ENCODE measurements at regions not wholly inside any gene's neighbourhood (a gene's known extent, or its start where the extent isn't known, plus 50 kb on each side); places are given as distances from the start of the nearest gene placed in this dataset.
A peak's percentile ranks its signal among the peaks of the same experiment; 100 is the strongest.

DNA sequence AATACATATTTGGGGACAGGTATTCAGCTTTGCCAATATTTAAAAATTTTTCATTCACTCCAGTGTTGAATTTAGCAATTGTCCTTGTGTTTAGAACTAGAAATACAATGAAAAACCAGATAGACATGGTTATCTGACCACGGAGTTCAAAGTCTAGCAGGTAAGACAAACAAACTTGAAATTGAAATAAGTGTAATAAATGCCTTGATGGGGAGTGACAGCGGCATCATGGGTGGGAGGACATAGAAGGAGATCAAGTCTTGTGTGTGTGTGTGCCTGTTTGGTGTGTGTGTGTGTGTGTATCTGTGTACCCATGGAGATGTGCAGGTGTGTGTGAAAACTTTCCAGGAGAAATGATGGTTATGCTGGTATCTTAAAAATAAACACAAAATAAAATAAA is 750.0 kb upstream of the CITED2 start:
- Mint-ChIP-seq H3K27me3 (ENCODE audit: low read depth) (no peaks in the 10 kb centered on the region), H3K4me1 (no peaks in the 10 kb centered on the region), H3K9me3 (peaks cover 23% of the 10 kb centered on the region), H3K36me3 (ENCODE audit: low read depth) (peaks cover 16% of the 10 kb centered on the region), H3K27ac (no peak overlapping the region), H3K4me3 (no peak overlapping the region)
- TF ChIP-seq, protein P1, sequence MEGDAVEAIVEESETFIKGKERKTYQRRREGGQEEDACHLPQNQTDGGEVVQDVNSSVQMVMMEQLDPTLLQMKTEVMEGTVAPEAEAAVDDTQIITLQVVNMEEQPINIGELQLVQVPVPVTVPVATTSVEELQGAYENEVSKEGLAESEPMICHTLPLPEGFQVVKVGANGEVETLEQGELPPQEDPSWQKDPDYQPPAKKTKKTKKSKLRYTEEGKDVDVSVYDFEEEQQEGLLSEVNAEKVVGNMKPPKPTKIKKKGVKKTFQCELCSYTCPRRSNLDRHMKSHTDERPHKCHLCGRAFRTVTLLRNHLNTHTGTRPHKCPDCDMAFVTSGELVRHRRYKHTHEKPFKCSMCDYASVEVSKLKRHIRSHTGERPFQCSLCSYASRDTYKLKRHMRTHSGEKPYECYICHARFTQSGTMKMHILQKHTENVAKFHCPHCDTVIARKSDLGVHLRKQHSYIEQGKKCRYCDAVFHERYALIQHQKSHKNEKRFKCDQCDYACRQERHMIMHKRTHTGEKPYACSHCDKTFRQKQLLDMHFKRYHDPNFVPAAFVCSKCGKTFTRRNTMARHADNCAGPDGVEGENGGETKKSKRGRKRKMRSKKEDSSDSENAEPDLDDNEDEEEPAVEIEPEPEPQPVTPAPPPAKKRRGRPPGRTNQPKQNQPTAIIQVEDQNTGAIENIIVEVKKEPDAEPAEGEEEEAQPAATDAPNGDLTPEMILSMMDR (IDR thresholded peaks at IDR 0.05; ENCODE audit: unreplicated experiment in 3 of 3): no peak

GRCh38 chr6:140108167-140108566 is 733.7 kb upstream of the CITED2 start:
- Mint-ChIP-seq H3K9me3 (peaks cover 4% of the 10 kb centered on the region), H3K27me3 (ENCODE audit: low read depth) (no peaks in the 10 kb centered on the region), H3K4me1 (no peaks in the 10 kb centered on the region), H3K36me3 (ENCODE audit: low read depth) (no peaks in the 10 kb centered on the region), H3K27ac (no peak overlapping the region), H3K4me3 (no peak overlapping the region)
- TF ChIP-seq, protein P1 (IDR thresholded peaks at IDR 0.05; ENCODE audit: unreplicated experiment in 3 of 3): no peak

DNA sequence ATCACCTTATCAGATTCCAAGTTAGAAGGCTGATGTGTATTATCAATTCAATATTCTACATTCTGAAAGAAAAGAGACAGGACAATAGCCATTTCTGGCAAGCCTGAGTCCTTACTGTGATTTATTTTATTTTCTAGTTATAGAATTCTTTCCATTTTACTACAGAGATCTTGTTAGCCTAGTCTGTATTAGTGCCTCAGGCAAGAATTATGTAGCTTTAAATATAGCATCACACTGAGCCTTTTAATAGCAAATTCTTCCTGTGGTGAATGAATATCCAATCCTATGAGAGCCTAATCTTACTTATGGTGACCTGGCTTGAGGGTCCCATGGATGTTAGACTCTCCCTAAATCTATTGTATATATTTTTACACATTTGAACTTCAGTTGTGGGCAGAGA is 732.8 kb upstream of the CITED2 start:
- no peaks in the 10 kb centered on the region for H3K9me3 Mint-ChIP-seq
- H3K27ac Mint-ChIP-seq: peak overlapping the region in 1 of 3 experiments; percentile 9
- H3K27me3 Mint-ChIP-seq (ENCODE audit: low read depth): no peaks in the 10 kb centered on the region
- H3K36me3 Mint-ChIP-seq (ENCODE audit: low read depth): no peaks in the 10 kb centered on the region
- TF ChIP-seq, protein P1 (IDR thresholded peaks at IDR 0.05; ENCODE audit: unreplicated experiment in 3 of 3): no peak
- H3K4me3 Mint-ChIP-seq: no peak overlapping the region
- H3K4me1 Mint-ChIP-seq: no peaks in the 10 kb centered on the region

DNA sequence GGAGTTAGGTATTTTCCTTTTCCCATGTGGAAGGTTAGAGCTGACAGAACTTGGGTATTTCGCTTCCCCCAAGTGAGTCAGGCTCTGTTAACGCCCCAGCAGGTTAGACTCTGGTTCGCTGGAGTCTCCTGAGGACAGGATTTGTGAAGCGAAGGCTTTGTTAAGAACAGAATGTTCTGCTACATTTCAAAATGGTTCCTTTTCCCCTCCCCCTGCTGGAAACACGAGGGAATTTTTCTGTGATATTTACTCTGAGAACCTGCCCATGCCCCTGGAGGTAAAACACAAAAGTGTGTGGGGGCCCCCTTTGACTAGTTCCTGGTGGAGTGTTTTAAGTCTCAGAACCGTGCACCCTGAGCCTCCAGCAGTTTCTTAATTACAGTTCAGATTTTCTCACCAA is 731.4 kb upstream of the CITED2 start:
- peak overlapping the region in 2 of 3 experiments; percentile 4 to 57 for H3K27ac Mint-ChIP-seq
- TF ChIP-seq, protein P1 (IDR thresholded peaks at IDR 0.05; ENCODE audit: unreplicated experiment in 3 of 3): peak in 2 of 3 experiments; percentile 29 to 44
- no peaks in the 10 kb centered on the region for H3K27me3 Mint-ChIP-seq (ENCODE audit: low read depth)
- no peaks in the 10 kb centered on the region for H3K36me3 Mint-ChIP-seq (ENCODE audit: low read depth)
- H3K4me3 Mint-ChIP-seq: no peak overlapping the region
- no peaks in the 10 kb centered on the region for H3K4me1 Mint-ChIP-seq
- H3K9me3 Mint-ChIP-seq: no peaks in the 10 kb centered on the region

- Mint-ChIP-seq H3K4me3 (no peak overlapping the region), H3K9me3 (no peaks in the 10 kb centered on the region), H3K27ac (peak overlapping the region in 1 of 3 experiments; percentile 4), H3K4me1 (no peaks in the 10 kb centered on the region), H3K36me3 (ENCODE audit: low read depth) (no peaks in the 10 kb centered on the region), H3K27me3 (ENCODE audit: low read depth) (no peaks in the 10 kb centered on the region)
- TF ChIP-seq, protein P1 (IDR thresholded peaks at IDR 0.05; ENCODE audit: unreplicated experiment in 3 of 3): no peak
These were observed 730.8 kb upstream of the CITED2 start for GRCh38 chr6:140105241-140105640.

DNA sequence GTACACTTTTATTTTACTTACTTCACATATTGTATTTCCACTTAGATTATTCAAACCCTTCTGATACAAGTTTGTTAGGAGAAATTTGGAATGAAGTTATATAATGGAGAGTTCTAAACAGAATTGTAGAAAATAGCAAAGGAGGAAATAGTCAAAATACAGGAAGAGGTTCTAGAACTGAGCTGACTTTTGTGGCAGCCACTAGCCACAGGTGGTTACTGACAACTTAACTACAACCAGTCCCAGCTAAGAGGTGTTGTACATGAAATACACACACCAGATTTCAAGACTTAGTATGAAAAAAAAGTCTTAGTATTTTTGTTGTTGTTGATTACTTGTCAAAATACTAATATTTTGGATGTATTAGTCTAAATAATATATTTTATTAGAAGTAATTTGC is 727.4 kb upstream of the CITED2 start:
- Mint-ChIP-seq H3K9me3 (no peaks in the 10 kb centered on the region), H3K27me3 (ENCODE audit: low read depth) (no peaks in the 10 kb centered on the region), H3K36me3 (ENCODE audit: low read depth) (no peaks in the 10 kb centered on the region), H3K4me1 (no peaks in the 10 kb centered on the region), H3K27ac (no peak overlapping the region), H3K4me3 (no peak overlapping the region)
- TF ChIP-seq, protein P1 (IDR thresholded peaks at IDR 0.05; ENCODE audit: unreplicated experiment in 3 of 3): no peak

All from nephron (organoid).